Stimulated activated CD8-positive, alpha-beta memory T cell treated with anti-CD3 and anti-CD28 coated beads, Interleukin-4, amount 100 ng/mL, for 1 hour (primary cell): ENCODE measurements at regions not wholly inside any gene's neighbourhood (a gene's known extent, or its start where the extent isn't known, plus 50 kb on each side); places are given as distances from the start of the nearest gene placed in this dataset.
"Not testable (repeated sequence)": the region's sequence is repeated elsewhere in the genome, so short reads cannot be mapped to it uniquely, and the experiment has no call there.

Experiments used
- DNase-seq, 2 donors: peaks; one replicate each; pipeline ENCODE4 v3.0.0-alpha.2; 2020; ENCODE audit warnings: low read depth in 2 of 2, low spot score in 1 of 2

- no peak for DNase-seq
Measured at GRCh38 chr14:22118899-22119477, 445.4 kb upstream of the OR4E1 start.

GRCh38 chr14:22113401-22113800 is 439.8 kb upstream of the OR4E1 start:
- no peak for DNase-seq

- DNase-seq: no peak
Measured at GRCh38 chr14:22112004-22112403, 438.4 kb upstream of the OR4E1 start.

DNA sequence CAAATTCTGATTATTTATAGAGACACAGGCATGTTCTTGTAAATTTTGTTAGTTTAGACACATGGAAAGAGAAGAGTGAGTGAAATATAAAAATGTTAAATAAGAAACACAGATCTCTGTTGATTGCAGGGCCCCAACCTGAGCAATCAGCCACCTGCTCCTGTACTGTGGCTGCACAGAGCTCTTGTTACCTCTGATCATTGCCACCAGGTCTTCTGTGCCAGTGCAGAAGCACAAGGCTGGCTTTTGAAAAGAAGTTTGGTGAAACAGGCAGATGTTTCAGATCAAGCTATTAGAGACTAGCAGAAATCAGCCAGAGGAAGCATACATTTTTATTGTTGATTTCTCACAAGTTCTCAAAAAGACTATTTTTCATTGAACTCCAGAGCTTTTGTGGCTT is 434.1 kb upstream of the OR4E1 start:
- no peak for DNase-seq

- DNase-seq: no peak
Measured at GRCh38 chr14:22106700-22107697, 433.4 kb upstream of the OR4E1 start.

GRCh38 chr14:22105624-22106006 is 432.0 kb upstream of the OR4E1 start:
- DNase-seq: no peak

DNA sequence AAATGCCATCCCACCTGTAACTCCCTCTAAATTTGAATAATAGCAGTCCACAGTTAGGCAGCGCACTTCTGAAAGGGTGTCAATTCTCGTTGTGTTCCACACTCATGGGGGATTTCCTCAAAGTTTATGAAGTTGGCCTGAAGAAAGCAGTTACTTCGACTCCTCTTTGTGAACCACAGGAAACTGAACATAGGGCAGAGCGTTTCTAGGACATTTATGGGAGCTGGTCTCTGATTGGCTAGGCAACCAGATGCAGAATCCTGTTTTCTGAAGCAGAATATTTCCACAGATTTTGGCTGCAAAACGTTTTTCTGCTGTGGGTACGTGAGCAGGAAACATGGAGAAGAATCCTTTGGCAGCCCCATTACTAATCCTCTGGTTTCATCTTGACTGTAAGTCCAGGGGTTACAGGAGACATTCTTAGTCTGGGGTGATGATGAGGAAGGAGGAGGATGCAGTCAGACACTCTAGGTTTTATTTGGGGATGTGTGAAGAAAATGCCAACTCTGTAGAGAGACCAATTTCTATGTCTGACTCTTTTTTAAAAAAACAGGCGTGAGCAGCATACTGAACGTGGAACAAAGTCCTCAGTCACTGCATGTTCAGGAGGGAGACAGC is 431.5 kb upstream of the OR4E1 start:
- DNase-seq: no peak

DNA sequence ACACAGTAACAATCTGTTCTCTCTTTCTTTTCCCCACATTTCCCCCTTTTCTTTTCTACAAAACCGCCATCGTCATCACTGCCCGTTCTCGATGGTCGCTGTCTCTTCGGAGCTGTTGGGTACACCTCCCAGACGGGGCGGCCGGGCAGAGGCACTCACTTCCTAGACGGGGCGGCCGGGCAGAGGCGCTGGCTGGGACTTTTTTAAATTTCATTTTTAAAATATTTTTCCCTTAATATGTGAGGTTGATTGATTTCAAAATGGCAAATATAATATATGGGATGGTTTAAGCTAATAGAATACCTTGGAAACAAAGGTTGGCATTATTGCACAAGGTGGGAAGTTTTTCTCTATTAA is 427.1 kb upstream of the OR4E1 start:
- DNase-seq: not testable (repeated sequence)

DNA sequence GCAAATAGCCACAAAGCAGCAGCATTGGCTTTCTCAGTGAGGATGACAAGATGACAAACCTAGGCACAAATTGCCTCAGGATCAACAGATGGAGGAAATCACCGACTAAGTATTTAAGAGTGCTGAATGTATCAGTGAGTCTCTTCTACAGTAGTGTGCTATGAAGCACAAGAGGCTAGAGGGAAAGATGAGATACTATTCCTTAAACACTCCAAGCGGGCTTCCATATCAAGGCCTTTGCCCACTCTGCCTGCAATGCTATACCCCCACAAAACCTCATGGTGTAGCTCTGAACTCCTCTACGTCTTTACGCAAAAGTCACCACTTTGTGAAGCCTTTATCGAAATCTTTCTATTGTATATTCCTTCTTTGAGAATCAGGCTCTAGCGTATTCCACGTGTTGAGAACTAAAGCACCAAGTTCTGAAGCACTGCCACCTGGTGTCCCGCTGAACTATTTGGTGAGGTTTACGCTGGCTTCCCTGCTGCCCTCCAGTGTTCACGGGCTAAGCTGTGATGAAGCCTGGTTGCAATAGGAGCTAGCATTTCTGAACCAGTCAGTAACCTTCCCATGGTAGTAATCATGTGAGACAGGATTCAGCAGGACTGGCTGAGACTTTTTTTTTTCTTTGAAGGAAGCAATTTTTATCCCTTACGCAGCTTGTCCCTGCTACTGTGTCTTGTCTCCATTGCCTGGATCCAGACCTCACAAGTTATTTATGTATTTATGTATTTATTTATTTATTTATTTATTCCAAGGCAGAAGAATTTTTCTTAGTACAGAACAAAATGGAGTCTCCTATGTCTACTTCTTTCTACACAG is 426.5 kb upstream of the OR4E1 start:
- peak; percentile 4 to 15 for DNase-seq

DNA sequence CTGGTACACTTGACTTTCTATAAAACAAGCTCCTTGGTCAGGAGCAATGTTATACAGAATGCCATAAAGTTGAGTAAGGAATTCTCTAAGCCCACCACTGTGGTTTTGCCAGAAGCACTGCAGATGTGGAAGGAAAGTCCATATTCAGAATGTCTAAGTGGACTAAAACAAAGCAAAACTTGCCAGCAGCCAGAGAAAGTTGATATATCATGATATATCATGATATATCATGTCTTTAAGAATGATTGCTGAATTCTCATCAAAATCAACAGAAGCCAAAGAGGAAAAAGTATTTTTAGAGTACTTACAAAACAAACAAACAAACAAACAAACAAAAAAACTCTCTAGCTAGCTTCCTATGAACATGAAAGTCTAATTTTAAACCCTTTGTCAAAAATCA is 424.8 kb upstream of the OR4E1 start:
- DNase-seq: no peak

- DNase-seq: no peak
Measured at GRCh38 chr14:22097586-22098292, 424.1 kb upstream of the OR4E1 start.

DNA sequence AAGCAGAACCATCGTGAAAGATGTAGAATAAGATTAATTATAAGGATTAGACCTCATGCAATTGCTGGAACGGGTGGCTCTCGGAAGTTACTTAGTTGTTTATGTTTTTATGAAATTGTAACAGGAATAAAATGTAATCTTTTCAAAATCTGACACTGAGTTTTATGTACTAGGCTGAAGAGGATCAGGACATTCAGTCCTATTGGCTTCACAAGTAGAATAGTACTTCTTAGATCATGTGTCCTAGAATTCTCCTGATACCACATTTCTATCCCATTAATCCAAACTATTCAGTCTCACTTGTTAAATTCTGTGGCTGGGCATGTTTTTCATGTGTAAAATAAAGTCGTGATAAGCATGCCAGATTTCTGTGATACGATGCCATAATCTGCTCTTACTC is 423.5 kb upstream of the OR4E1 start:
- no peak for DNase-seq

DNA sequence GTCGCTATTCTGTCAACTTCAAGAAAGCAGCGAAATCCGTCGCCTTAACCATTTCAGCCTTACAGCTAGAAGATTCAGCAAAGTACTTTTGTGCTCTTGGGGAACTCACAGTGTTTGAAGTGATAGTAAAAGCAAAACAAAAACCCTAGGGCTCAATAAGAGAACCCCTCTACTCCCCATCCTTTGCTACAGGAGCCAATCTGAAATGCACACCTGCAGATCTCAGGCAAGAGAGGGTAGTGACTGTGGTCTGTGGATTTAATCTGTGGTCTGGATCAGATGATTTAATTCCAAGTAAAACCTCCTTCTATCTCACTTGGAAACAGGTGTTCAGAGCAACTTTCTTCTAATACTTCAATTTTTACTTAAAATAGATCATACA is 422.9 kb upstream of the OR4E1 start:
- DNase-seq: no peak

DNA sequence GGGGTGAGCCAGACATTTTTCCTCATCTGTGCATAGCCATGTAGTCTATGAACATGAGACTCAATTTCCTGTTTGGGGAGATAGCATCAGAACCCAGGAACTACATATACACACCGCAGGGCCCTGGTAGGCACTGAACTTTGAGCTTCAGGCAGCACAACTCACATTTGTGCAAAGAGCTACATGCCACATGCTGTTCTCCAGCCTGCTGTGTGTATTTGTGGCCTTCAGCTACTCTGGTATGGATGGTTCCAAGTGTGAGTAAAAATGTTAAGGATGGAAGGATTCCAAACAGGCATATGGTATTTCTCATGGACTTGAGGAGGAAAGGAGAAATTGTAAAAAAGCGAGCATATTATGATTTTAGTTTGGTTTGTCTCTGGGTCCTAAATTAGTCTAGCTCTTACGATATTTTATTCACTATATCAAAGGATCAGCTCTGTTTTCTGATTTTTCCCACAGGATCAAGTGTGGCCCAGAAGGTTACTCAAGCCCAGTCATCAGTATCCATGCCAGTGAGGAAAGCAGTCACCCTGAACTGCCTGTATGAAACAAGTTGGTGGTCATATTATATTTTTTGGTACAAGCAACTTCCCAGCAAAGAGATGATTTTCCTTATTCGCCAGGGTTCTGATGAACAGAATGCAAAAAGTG is 422.4 kb upstream of the OR4E1 start:
- DNase-seq: no peak

GRCh38 chr14:22089940-22090339 is 416.3 kb upstream of the OR4E1 start:
- DNase-seq: no peak

DNA sequence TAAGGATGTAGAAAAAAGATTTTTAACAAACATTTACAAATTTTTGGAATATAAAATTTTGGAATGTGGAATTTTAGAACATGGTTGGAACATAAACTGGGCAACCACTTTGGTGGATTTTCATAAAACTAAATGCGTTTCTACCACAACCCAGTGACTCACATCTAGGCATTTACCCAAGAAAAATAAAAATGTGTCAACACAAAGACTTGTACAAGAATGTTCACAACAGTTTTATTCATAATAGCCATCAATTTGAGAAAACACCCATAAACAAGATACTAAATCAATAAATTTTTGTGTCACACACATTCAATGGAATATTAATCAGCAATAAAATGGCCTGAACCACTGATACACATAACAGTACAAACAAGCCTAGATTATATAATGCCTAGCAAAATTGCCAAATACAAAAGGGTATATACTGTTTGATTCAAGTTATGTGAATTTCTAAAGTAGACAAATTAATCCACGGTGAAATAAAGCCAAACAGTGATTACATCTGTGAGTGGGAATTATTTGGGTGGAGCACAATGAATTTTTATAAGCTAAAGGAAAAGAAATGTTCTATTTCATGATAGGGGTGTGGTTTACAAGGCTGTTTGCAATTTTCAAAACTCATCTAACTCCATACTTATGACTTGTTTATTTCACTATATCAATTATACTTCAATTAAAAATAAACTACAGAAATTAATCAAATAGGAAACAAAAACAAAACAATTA is 415.2 kb upstream of the OR4E1 start:
- DNase-seq: no peak

- DNase-seq: no peak
Measured at GRCh38 chr14:22086131-22086530, 412.5 kb upstream of the OR4E1 start.

GRCh38 chr14:22084393-22085281 is 411.0 kb upstream of the OR4E1 start:
- DNase-seq: no peak

- no peak for DNase-seq
Measured at GRCh38 chr14:22081337-22081736, 407.7 kb upstream of the OR4E1 start.
